K562 (cell line): ENCODE measurements at regions not wholly inside any gene's neighbourhood (a gene's known extent, or its start where the extent isn't known, plus 50 kb on each side); places are given as distances from the start of the nearest gene placed in this dataset.

ENCODE experiments used
- ATAC-seq: fragments of 200-7000 bp; cut with Tn5 transposase; 3 replicates; pipeline ENCODE4 v1.9.1; 2020; ENCODE audit warnings: moderate library complexity
- BruUV-seq: library from RNA; stranded (reverse); fragments of 400-500 nt; replicated peaks from 2 replicates; lab custom pipeline; 2021; lab: Mats Ljungman, UMichigan
- CTCF ChIA-PET: fragments of 300-600 bp; formaldehyde crosslinking; extraction: SDS; loops from one replicate; lab custom pipeline; 2021; ENCODE audit warnings: low intra/inter-chr PET ratio; lab: Yijun Ruan, JAX
- POLR2A ChIA-PET: fragments of 300-600, 350-650 bp; sonication (Branson Sonifier 250); formaldehyde crosslinking; extraction: SDS; loops from one replicate; lab custom pipeline; 2021; ENCODE audit warnings: antibody characterized with exemption, inconsistent platforms; lab: Yijun Ruan, JAX
- DNase-seq, 4 experiments: peaks; one replicate each; pipeline versions ENCODE4 v3.0.0 to v3.0.0-alpha.2; 2011 to 2018; ENCODE audit warnings: low spot score in 3 of 4, mixed read lengths in 3 of 4; ENCODE audit errors: extremely low read depth in 1 of 4
- FAIRE-seq: peaks from 2 replicates; lab custom pipeline; 2011; peaks lifted over from hg19 to GRCh38; lab: Jason Lieb, UNC
- H2AFZ ChIP-seq: 2 replicates; pipeline ENCODE4 v1.6.0; 2011; ENCODE audit warnings: low read depth, low read length, control low read depth, inconsistent platforms
- H3K27ac ChIP-seq: fragments of 200-600 bp; 3 replicates; pipeline ENCODE4 v1.8.0; 2011; ENCODE audit warnings: low read depth, mild to moderate bottlenecking, control low read depth, inconsistent platforms, low read length, moderate library complexity, mixed read lengths; ENCODE audit errors: extremely low read depth
- H3K27me3 ChIP-seq, 2 experiments: fragments of 300-600 bp in 1 of 2; 2 replicates in 1 of 2; 3 replicates in 1 of 2; pipeline versions ENCODE4 v1.6.0 to v1.8.0; 2011; ENCODE audit warnings: inconsistent platforms in 2 of 2, low read length in 2 of 2, mild to moderate bottlenecking in 1 of 2, mixed read lengths in 1 of 2, moderate library complexity in 1 of 2; ENCODE audit not compliant: control insufficient read depth in 2 of 2, insufficient read depth in 2 of 2
- H3K36me3 ChIP-seq: fragments of 300-600 bp; 3 replicates; pipeline ENCODE4 v1.8.0; 2011; ENCODE audit warnings: mild to moderate bottlenecking, low read length, inconsistent platforms; ENCODE audit not compliant: control insufficient read depth, insufficient read depth
- H3K4me1 ChIP-seq, 2 experiments: fragments of 200-600 bp in 1 of 2; replicated peaks in 1 of 2; 2 replicates in 1 of 2; 3 replicates in 1 of 2; pipeline versions ENCODE4 v1.5.1 to v1.8.0; 2011; ENCODE audit warnings: inconsistent platforms in 2 of 2, low read length in 2 of 2, mild to moderate bottlenecking in 1 of 2, mixed read lengths in 1 of 2, moderate library complexity in 1 of 2; ENCODE audit not compliant: control insufficient read depth in 2 of 2, insufficient read depth in 2 of 2
- H3K4me2 ChIP-seq: 2 replicates; pipeline ENCODE4 v1.6.1; 2011; ENCODE audit warnings: low read length, control low read depth, inconsistent platforms, mixed read lengths; ENCODE audit not compliant: insufficient read depth
- H3K4me3 ChIP-seq: fragments of 200-600 bp; sonication (generic), shearing (Covaris generic); 2 replicates; pipeline ENCODE4 v1.5.1; 2016; ENCODE audit warnings: control low read depth, inconsistent platforms
- H3K79me2 ChIP-seq: fragments of 200-600 bp; 3 replicates; pipeline ENCODE4 v1.8.0; 2011; ENCODE audit warnings: low read length, inconsistent platforms; ENCODE audit not compliant: control insufficient read depth, insufficient read depth
- H3K9ac ChIP-seq, 2 experiments: 2 replicates each; pipeline versions ENCODE4 v1.6.0 to v1.6.1; 2011; ENCODE audit warnings: low read depth in 2 of 2, low read length in 2 of 2, control low read depth in 1 of 2, inconsistent platforms in 1 of 2, mild to moderate bottlenecking in 1 of 2, mixed read lengths in 1 of 2; ENCODE audit not compliant: insufficient read depth in 1 of 2
- H3K9me1 ChIP-seq: one replicate; pipeline ENCODE4 v1.6.0; 2011; ENCODE audit warnings: inconsistent platforms, mild to moderate bottlenecking, low read length, moderate library complexity; ENCODE audit not compliant: control insufficient read depth, insufficient read depth
- H3K9me3 ChIP-seq: replicated peaks from 2 replicates; pipeline ENCODE4 v1.5.1; 2011; ENCODE audit warnings: low read depth, low read length, inconsistent platforms; ENCODE audit not compliant: control insufficient read depth, insufficient read depth
- H4K20me1 ChIP-seq: replicated peaks from 2 replicates; pipeline ENCODE4 v1.6.1; 2011; ENCODE audit warnings: low read length, inconsistent platforms, mixed read lengths; ENCODE audit not compliant: control insufficient read depth, insufficient read depth
- ARID2 ChIP-seq: fragments of 450-650 bp; IDR thresholded peaks from 2 replicates; pipeline ENCODE4 v1.6.1; 2017; ENCODE audit warnings: antibody characterized with exemption, mild to moderate bottlenecking
- KDM4B ChIP-seq, 2 experiments: fragments of 450-650 bp in 1 of 2; sonication (generic) in 1 of 2; IDR thresholded peaks; 2 replicates each; pipeline ENCODE4 v1.6.1; 2016 to 2017; ENCODE audit warnings: borderline replicate concordance in 2 of 2, antibody characterized with exemption in 1 of 2, low read depth in 1 of 2, mild to moderate bottlenecking in 1 of 2
- MNT ChIP-seq, 2 experiments: fragments of 450-650 bp; conservative IDR thresholded peaks; 2 replicates each; pipeline ENCODE4 v1.6.1; 2017; ENCODE audit warnings: mild to moderate bottlenecking in 2 of 2, moderate library complexity in 2 of 2
- NR3C1 ChIP-seq: sonication (generic); formaldehyde crosslinking; IDR thresholded peaks from 2 replicates; pipeline ENCODE4 v1.8.1; 2022; ENCODE audit warnings: missing genetic modification reagents
- RBM14 ChIP-seq: fragments of 200-400 bp; formaldehyde crosslinking; IDR thresholded peaks from 2 replicates; pipeline ENCODE4 v1.6.1; 2018; ENCODE audit warnings: low read depth, mild to moderate bottlenecking, low read length, moderate library complexity, borderline replicate concordance; ENCODE audit not compliant: insufficient read depth
- SPI1 ChIP-seq: IDR thresholded peaks from 2 replicates; pipeline ENCODE4 v1.6.1; 2011; ENCODE audit warnings: low read depth, low read length, control low read depth, borderline replicate concordance
- TAF9B ChIP-seq: fragments of 450-650 bp; IDR thresholded peaks from 2 replicates; pipeline ENCODE4 v1.6.1; 2018; ENCODE audit warnings: mild to moderate bottlenecking; ENCODE audit not compliant: partially characterized antibody
- TEAD1 ChIP-seq, 2 experiments: fragments of 450-650 bp in 1 of 2; sonication (generic) in 1 of 2; formaldehyde crosslinking; IDR thresholded peaks; 2 replicates each; pipeline versions ENCODE4 v1.4.0 to v1.8.0; 2020 to 2022; ENCODE audit warnings: mild to moderate bottlenecking in 2 of 2, missing genetic modification reagents in 1 of 2
- ZC3H4 ChIP-seq: sonication (generic); formaldehyde crosslinking; IDR thresholded peaks from 2 replicates; pipeline ENCODE4 v1.9.0; 2021; ENCODE audit warnings: missing genetic modification reagents, borderline replicate concordance
- ZNF239 ChIP-seq: fragments of 250-450 bp; sonication (Bioruptor Pico); IDR thresholded peaks from 2 replicates; pipeline ENCODE4 v1.4.0; 2020; ENCODE audit warnings: mild to moderate bottlenecking
- ZNF263 ChIP-seq: sonication (generic); formaldehyde crosslinking; IDR thresholded peaks from 2 replicates; pipeline ENCODE4 v1.8.0; 2022; ENCODE audit warnings: mild to moderate bottlenecking, missing genetic modification reagents, borderline replicate concordance
- WGBS: fragments of 100-300 bp; shearing (Covaris generic); methylation state at CpG from one replicate; pipeline ENCODE4 v1.1.6; 2016; ENCODE audit warnings: low coverage, mixed read lengths; ENCODE audit not compliant: insufficient coverage; ENCODE audit errors: missing lambda C conversion rate; 5-methylcytosine and 5-hydroxymethylcytosine counted together
- in situ Hi-C: fragments of 300-500 bp; cut with MboI; formaldehyde crosslinking; loops from 4 replicates; pipeline ENCODE4 v1.15.0; 2018; ENCODE audit warnings: inconsistent platforms, mixed read lengths
- intact Hi-C: fragments of 100-400 bp; cut with micrococcal nuclease; formaldehyde crosslinking; loops from 2 replicates; pipeline ENCODE4 v1.14.2; 2022

GRCh38 chr16:48704710-48705109 is 94.7 kb upstream of the N4BP1 start:
- 0% methylated on average over 1 of the region's 1 CpG for WGBS
- FAIRE-seq, result no peak

GRCh38 chr16:48687421-48688038 is 77.5 kb upstream of the N4BP1 start:
- CTCF ChIA-PET, result interaction anchor here (0.7 to 2.1 kb wide), 3 partner anchors 497 to 665 kb away, joined by 3 to 11 read pairs (median 4); no protein-coding TSS in a partner anchor
- peak; percentile 100 for ATAC-seq
- Histone ChIP-seq H3K4me2 (no peak overlapping the region), H3K9me3 (no peaks in the 10 kb centered on the region), H3K36me3 (no peaks in the 10 kb centered on the region), H3K27me3 (peaks cover 0 to 5% of the 10 kb centered on the region in 2 experiments; a peak in 1 of 5 replicates), H3K4me3 (no peak overlapping the region), H3K4me1 (no peaks in the 10 kb centered on the region), H3K79me2 (no peaks in the 10 kb centered on the region), H3K9ac (no peak overlapping the region), H2AFZ (no peak overlapping the region), H3K9me1 (no peaks in the 10 kb centered on the region), H3K27ac (no peak overlapping the region), H4K20me1 (no peaks in the 10 kb centered on the region)
- BruUV-seq, result no TSS peak
- POLR2A ChIA-PET, result interaction anchor here (0.7 to 0.8 kb wide), 2 partner anchors 166 to 665 kb away, joined by 3 read pairs; no protein-coding TSS in a partner anchor
- peak; percentile 95 for FAIRE-seq
- peak; percentile 71 to 81 (median 76) for DNase-seq
- intact Hi-C loops (loop anchor here (1.0 to 5.0 kb wide), 2 partner anchors 595 to 663 kb away; partner anchors contain the start of gene CBLN1), in situ Hi-C loops (no loop called here)
- WGBS, result 0% methylated on average over 9 of the region's 9 CpGs
- TF ChIP-seq ZNF263 (CRISPR knock-in tag), result peak; percentile 65; the same call in 1 of the 2 replicates
- no peak for TF ChIP-seq ZC3H4 (CRISPR knock-in tag)
- no peak for TF ChIP-seq TEAD1 (CRISPR knock-in tag; IDR thresholded peaks at IDR 0.05)
- TF ChIP-seq KDM4B (IDR thresholded peaks at IDR 0.05; ENCODE audit: borderline replicate concordance in 2 of 2, low read depth in 1 of 2), result no peak
- 0 out of 4 replicates have a peak, but pooled peaks of 1 of the 2 experiments have one; percentile 16 for TF ChIP-seq MNT (conservative IDR thresholded peaks at IDR 0.05)
- no peak for TF ChIP-seq NR3C1 (CRISPR knock-in tag)
- no peak for TF ChIP-seq TAF9B
- TF ChIP-seq ZNF239 (CRISPR knock-in tag), result no peak
- no peak for TF ChIP-seq ARID2

More at GRCh38 chr16:48704710-48705109, 94.7 kb upstream of the N4BP1 start:
- Histone ChIP-seq H4K20me1 (no peaks in the 10 kb centered on the region), H3K9me1 (no peaks in the 10 kb centered on the region), H3K4me2 (no peak overlapping the region), H3K36me3 (no peaks in the 10 kb centered on the region), H3K4me3 (no peak overlapping the region), H3K9ac (no peak overlapping the region), H3K4me1 (no peaks in the 10 kb centered on the region), H3K27me3 (no peaks in the 10 kb centered on the region), H2AFZ (no peak overlapping the region), H3K27ac (no peak overlapping the region), H3K9me3 (no peaks in the 10 kb centered on the region), H3K79me2 (no peaks in the 10 kb centered on the region)
- DNase-seq (no peak), ATAC-seq (no peak)
- in situ Hi-C loops, result no loop called here
- BruUV-seq, result no TSS peak
- TF ChIP-seq SPI1 (peak; percentile 65; the same call in 1 of the 2 replicates), RBM14 (no peak)
- ChIA-PET POLR2A (no interaction called here), CTCF (no interaction called here)
- intact Hi-C loops, result no loop called here
